GM23338 (cell line): ENCODE measurements at regions not wholly inside any gene's neighbourhood (a gene's known extent, or its start where the extent isn't known, plus 50 kb on each side); places are given as distances from the start of the nearest gene placed in this dataset.

Source experiments
- ATAC-seq: fragments of 200-7000 bp; cut with Tn5 transposase; 3 replicates; pipeline ENCODE4 v1.9.1; 2020
- DNase-seq: peaks from one replicate; pipeline ENCODE4 v3.0.0-alpha.2; 2015; ENCODE audit warnings: low spot score
- H2AFZ ChIP-seq: fragments of 200-600 bp; sonication (generic); 2 replicates; pipeline ENCODE4 v1.8.0; 2016; ENCODE audit warnings: antibody characterized with exemption, mild to moderate bottlenecking, moderate library complexity
- H3F3A ChIP-seq: fragments of 200-600 bp; sonication (generic); replicated peaks from 2 replicates; pipeline ENCODE4 v1.8.0; 2017; ENCODE audit warnings: antibody characterized with exemption, mixed run types, low read depth
- H3K27ac ChIP-seq: fragments of 200-600 bp; sonication (generic); 2 replicates; pipeline ENCODE4 v1.6.1; 2016; ENCODE audit warnings: low read depth
- H3K27me3 ChIP-seq: fragments of 200-600 bp; sonication (generic); 2 replicates; pipeline ENCODE4 v1.8.0; 2016; ENCODE audit warnings: mild to moderate bottlenecking, mixed run types, moderate library complexity; ENCODE audit not compliant: insufficient read depth
- H3K36me3 ChIP-seq: fragments of 200-600 bp; sonication (generic); 2 replicates; pipeline ENCODE4 v1.8.0; 2016; ENCODE audit warnings: mild to moderate bottlenecking; ENCODE audit not compliant: insufficient read depth
- H3K4me1 ChIP-seq: fragments of 200-600 bp; sonication (generic); 2 replicates; pipeline ENCODE4 v1.8.0; 2016; ENCODE audit warnings: mild to moderate bottlenecking, moderate library complexity; ENCODE audit not compliant: insufficient read depth
- H3K4me2 ChIP-seq: fragments of 200-600 bp; sonication (generic); 2 replicates; pipeline ENCODE4 v1.7.1; 2017; ENCODE audit warnings: mixed run types
- H3K4me3 ChIP-seq: fragments of 200-600 bp; sonication (generic); 2 replicates; pipeline ENCODE4 v1.6.1; 2016; ENCODE audit warnings: mixed run types
- H3K79me2 ChIP-seq: fragments of 200-600 bp; sonication (generic); replicated peaks from 2 replicates; pipeline ENCODE4 v1.8.0; 2017; ENCODE audit warnings: mild to moderate bottlenecking; ENCODE audit not compliant: insufficient read depth
- H3K9me2 ChIP-seq: fragments of 200-600 bp; sonication (generic); 2 replicates; pipeline ENCODE4 v1.8.0; 2017; ENCODE audit not compliant: insufficient read depth
- H4K20me1 ChIP-seq: fragments of 200-600 bp; sonication (generic); replicated peaks from 2 replicates; pipeline ENCODE4 v1.8.0; 2017; ENCODE audit warnings: mild to moderate bottlenecking; ENCODE audit not compliant: insufficient read depth
- H3K27ac Mint-ChIP-seq: 2 replicates; pipeline ENCODE4 v1.8.0; 2020; ENCODE audit warnings: inconsistent platforms, mild to moderate bottlenecking, moderate library complexity, mixed read lengths
- H3K27me3 Mint-ChIP-seq: 3 replicates; pipeline ENCODE4 v1.8.0; 2022; ENCODE audit warnings: low read depth, mild to moderate bottlenecking, moderate library complexity, mixed read lengths, inconsistent platforms; ENCODE audit not compliant: insufficient read depth, poor library complexity
- H3K36me3 Mint-ChIP-seq: 3 replicates; pipeline ENCODE4 v1.8.0; 2021; ENCODE audit warnings: low read depth, mild to moderate bottlenecking, inconsistent platforms, moderate library complexity, mixed read lengths
- H3K4me1 Mint-ChIP-seq: 3 replicates; pipeline ENCODE4 v1.8.0; 2020; ENCODE audit warnings: mild to moderate bottlenecking, inconsistent platforms, mixed read lengths
- H3K4me3 Mint-ChIP-seq: 3 replicates; pipeline ENCODE4 v1.8.0; 2021; ENCODE audit warnings: moderate library complexity, mild to moderate bottlenecking, inconsistent platforms, mixed read lengths
- H3K9me3 Mint-ChIP-seq: 3 replicates; pipeline ENCODE4 v1.8.0; 2020; ENCODE audit warnings: moderate library complexity, mild to moderate bottlenecking, inconsistent platforms, mixed read lengths
- EZH2 ChIP-seq: fragments of 200-600 bp; sonication (generic); IDR thresholded peaks from one replicate; pipeline ENCODE4 v1.8.0; 2017; ENCODE audit warnings: antibody characterized with exemption, mild to moderate bottlenecking, low read depth; ENCODE audit not compliant: unreplicated experiment
- EZH2phosphoT487 ChIP-seq: fragments of 200-600 bp; sonication (generic); IDR thresholded peaks from one replicate; pipeline ENCODE4 v1.8.1; 2018; ENCODE audit warnings: antibody characterized with exemption; ENCODE audit not compliant: unreplicated experiment
- POLR2AphosphoS5 ChIP-seq: IDR thresholded peaks from 2 replicates; pipeline ENCODE4 v1.6.1; 2016; ENCODE audit warnings: antibody characterized with exemption, low read depth
- STAT1 ChIP-seq: IDR thresholded peaks from one replicate; pipeline ENCODE4 v1.6.1; 2016; ENCODE audit warnings: antibody characterized with exemption; ENCODE audit not compliant: unreplicated experiment
- ZNF114 ChIP-seq: fragments of 250-450 bp; sonication (Bioruptor Pico); IDR thresholded peaks from 2 replicates; pipeline ENCODE4 v1.5.0; 2020; ENCODE audit warnings: mild to moderate bottlenecking, moderate library complexity
- ZNF331 ChIP-seq: fragments of 250-450 bp; sonication (Bioruptor Pico); IDR thresholded peaks from 2 replicates; pipeline ENCODE4 v1.5.0; 2020; ENCODE audit warnings: low read depth, mild to moderate bottlenecking, moderate library complexity
- TF ChIP-seq, protein P1 (sequence below), 2 experiments: fragments of 200-600 bp in 1 of 2; sonication (generic) in 1 of 2; conservative IDR thresholded peaks; 2 replicates each; pipeline versions ENCODE4 v1.5.1 to v1.6.1; 2016 to 2017; ENCODE audit warnings: antibody characterized with exemption in 2 of 2, low read depth in 2 of 2, mild to moderate bottlenecking in 2 of 2, moderate library complexity in 1 of 2
- TF ChIP-seq, protein P2 (sequence below): IDR thresholded peaks from 2 replicates; pipeline ENCODE4 v1.6.1; 2016; ENCODE audit warnings: antibody characterized with exemption
- TF ChIP-seq, protein P3 (sequence below): IDR thresholded peaks from one replicate; pipeline ENCODE4 v1.6.1; 2018; ENCODE audit warnings: antibody characterized with exemption; ENCODE audit not compliant: unreplicated experiment
- TF ChIP-seq, protein P4 (sequence below): fragments of 250-450 bp; sonication (Bioruptor Pico); IDR thresholded peaks from 2 replicates; pipeline ENCODE4 v1.5.0; 2020; ENCODE audit warnings: mild to moderate bottlenecking, moderate library complexity

DNA sequence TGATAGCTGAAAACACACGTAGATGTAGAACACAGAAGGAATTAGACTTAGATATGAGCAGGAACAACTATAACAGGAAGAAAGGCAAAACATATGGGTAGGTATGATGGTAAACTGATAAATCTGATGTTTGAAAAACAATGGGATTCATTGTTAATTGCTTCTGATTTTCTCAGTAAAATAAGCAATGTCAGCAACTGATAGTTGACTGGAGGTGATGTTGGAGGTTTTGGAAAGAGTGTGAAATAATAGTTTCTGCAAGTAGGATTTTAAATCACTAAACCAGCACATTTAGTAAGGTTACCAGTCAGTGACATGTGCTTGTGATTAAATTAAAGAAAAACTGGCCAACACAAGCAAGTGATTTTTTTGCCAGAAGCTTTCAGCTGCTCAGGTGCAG, 123.0 kb upstream of the CPNE8 start:
- TF ChIP-seq STAT1 (no peak), ZNF331 (no peak), EZH2phosphoT487 (no peak), ZNF114 (CRISPR knock-in tag) (no peak), POLR2AphosphoS5 (no peak), EZH2 (no peak)
- TF ChIP-seq, protein P1, sequence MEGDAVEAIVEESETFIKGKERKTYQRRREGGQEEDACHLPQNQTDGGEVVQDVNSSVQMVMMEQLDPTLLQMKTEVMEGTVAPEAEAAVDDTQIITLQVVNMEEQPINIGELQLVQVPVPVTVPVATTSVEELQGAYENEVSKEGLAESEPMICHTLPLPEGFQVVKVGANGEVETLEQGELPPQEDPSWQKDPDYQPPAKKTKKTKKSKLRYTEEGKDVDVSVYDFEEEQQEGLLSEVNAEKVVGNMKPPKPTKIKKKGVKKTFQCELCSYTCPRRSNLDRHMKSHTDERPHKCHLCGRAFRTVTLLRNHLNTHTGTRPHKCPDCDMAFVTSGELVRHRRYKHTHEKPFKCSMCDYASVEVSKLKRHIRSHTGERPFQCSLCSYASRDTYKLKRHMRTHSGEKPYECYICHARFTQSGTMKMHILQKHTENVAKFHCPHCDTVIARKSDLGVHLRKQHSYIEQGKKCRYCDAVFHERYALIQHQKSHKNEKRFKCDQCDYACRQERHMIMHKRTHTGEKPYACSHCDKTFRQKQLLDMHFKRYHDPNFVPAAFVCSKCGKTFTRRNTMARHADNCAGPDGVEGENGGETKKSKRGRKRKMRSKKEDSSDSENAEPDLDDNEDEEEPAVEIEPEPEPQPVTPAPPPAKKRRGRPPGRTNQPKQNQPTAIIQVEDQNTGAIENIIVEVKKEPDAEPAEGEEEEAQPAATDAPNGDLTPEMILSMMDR (conservative IDR thresholded peaks at IDR 0.05; ENCODE audit: low read depth in 2 of 2): no peak
- TF ChIP-seq, protein P2, sequence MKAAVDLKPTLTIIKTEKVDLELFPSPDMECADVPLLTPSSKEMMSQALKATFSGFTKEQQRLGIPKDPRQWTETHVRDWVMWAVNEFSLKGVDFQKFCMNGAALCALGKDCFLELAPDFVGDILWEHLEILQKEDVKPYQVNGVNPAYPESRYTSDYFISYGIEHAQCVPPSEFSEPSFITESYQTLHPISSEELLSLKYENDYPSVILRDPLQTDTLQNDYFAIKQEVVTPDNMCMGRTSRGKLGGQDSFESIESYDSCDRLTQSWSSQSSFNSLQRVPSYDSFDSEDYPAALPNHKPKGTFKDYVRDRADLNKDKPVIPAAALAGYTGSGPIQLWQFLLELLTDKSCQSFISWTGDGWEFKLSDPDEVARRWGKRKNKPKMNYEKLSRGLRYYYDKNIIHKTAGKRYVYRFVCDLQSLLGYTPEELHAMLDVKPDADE: no peak
- TF ChIP-seq, protein P3, sequence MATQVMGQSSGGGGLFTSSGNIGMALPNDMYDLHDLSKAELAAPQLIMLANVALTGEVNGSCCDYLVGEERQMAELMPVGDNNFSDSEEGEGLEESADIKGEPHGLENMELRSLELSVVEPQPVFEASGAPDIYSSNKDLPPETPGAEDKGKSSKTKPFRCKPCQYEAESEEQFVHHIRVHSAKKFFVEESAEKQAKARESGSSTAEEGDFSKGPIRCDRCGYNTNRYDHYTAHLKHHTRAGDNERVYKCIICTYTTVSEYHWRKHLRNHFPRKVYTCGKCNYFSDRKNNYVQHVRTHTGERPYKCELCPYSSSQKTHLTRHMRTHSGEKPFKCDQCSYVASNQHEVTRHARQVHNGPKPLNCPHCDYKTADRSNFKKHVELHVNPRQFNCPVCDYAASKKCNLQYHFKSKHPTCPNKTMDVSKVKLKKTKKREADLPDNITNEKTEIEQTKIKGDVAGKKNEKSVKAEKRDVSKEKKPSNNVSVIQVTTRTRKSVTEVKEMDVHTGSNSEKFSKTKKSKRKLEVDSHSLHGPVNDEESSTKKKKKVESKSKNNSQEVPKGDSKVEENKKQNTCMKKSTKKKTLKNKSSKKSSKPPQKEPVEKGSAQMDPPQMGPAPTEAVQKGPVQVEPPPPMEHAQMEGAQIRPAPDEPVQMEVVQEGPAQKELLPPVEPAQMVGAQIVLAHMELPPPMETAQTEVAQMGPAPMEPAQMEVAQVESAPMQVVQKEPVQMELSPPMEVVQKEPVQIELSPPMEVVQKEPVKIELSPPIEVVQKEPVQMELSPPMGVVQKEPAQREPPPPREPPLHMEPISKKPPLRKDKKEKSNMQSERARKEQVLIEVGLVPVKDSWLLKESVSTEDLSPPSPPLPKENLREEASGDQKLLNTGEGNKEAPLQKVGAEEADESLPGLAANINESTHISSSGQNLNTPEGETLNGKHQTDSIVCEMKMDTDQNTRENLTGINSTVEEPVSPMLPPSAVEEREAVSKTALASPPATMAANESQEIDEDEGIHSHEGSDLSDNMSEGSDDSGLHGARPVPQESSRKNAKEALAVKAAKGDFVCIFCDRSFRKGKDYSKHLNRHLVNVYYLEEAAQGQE: no peak
- TF ChIP-seq, protein P4, sequence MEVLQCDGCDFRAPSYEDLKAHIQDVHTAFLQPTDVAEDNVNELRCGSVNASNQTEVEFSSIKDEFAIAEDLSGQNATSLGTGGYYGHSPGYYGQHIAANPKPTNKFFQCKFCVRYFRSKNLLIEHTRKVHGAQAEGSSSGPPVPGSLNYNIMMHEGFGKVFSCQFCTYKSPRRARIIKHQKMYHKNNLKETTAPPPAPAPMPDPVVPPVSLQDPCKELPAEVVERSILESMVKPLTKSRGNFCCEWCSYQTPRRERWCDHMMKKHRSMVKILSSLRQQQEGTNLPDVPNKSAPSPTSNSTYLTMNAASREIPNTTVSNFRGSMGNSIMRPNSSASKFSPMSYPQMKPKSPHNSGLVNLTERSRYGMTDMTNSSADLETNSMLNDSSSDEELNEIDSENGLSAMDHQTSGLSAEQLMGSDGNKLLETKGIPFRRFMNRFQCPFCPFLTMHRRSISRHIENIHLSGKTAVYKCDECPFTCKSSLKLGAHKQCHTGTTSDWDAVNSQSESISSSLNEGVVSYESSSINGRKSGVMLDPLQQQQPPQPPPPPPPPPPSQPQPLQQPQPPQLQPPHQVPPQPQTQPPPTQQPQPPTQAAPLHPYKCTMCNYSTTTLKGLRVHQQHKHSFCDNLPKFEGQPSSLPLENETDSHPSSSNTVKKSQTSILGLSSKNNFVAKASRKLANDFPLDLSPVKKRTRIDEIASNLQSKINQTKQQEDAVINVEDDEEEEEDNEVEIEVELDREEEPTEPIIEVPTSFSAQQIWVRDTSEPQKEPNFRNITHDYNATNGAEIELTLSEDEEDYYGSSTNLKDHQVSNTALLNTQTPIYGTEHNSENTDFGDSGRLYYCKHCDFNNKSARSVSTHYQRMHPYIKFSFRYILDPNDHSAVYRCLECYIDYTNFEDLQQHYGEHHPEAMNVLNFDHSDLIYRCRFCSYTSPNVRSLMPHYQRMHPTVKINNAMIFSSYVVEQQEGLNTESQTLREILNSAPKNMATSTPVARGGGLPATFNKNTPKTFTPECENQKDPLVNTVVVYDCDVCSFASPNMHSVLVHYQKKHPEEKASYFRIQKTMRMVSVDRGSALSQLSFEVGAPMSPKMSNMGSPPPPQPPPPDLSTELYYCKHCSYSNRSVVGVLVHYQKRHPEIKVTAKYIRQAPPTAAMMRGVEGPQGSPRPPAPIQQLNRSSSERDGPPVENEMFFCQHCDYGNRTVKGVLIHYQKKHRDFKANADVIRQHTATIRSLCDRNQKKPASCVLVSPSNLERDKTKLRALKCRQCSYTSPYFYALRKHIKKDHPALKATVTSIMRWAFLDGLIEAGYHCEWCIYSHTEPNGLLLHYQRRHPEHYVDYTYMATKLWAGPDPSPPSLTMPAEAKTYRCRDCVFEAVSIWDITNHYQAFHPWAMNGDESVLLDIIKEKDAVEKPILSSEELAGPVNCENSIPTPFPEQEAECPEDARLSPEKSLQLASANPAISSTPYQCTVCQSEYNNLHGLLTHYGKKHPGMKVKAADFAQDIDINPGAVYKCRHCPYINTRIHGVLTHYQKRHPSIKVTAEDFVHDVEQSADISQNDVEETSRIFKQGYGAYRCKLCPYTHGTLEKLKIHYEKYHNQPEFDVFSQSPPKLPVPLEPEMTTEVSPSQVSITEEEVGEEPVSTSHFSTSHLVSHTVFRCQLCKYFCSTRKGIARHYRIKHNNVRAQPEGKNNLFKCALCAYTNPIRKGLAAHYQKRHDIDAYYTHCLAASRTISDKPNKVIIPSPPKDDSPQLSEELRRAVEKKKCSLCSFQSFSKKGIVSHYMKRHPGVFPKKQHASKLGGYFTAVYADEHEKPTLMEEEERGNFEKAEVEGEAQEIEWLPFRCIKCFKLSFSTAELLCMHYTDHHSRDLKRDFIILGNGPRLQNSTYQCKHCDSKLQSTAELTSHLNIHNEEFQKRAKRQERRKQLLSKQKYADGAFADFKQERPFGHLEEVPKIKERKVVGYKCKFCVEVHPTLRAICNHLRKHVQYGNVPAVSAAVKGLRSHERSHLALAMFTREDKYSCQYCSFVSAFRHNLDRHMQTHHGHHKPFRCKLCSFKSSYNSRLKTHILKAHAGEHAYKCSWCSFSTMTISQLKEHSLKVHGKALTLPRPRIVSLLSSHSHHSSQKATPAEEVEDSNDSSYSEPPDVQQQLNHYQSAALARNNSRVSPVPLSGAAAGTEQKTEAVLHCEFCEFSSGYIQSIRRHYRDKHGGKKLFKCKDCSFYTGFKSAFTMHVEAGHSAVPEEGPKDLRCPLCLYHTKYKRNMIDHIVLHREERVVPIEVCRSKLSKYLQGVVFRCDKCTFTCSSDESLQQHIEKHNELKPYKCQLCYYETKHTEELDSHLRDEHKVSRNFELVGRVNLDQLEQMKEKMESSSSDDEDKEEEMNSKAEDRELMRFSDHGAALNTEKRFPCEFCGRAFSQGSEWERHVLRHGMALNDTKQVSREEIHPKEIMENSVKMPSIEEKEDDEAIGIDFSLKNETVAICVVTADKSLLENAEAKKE (CRISPR knock-in tag): no peak
- no peaks in the 10 kb centered on the region for H3K36me3 Mint-ChIP-seq
- no peak for DNase-seq
- Histone ChIP-seq H3K36me3 (no peaks in the 10 kb centered on the region), H3K4me1 (no peaks in the 10 kb centered on the region), H4K20me1 (no peaks in the 10 kb centered on the region), H3K4me3 (no peak overlapping the region), H3F3A (no peaks in the 10 kb centered on the region), H3K27me3 (no peaks in the 10 kb centered on the region), H3K27ac (no peak overlapping the region), H3K79me2 (no peaks in the 10 kb centered on the region), H3K9me2 (no peaks in the 10 kb centered on the region), H2AFZ (no peak overlapping the region), H3K4me2 (no peak overlapping the region)
- ATAC-seq: no peak
- H3K9me3 Mint-ChIP-seq: no peaks in the 10 kb centered on the region
- H3K4me1 Mint-ChIP-seq: no peaks in the 10 kb centered on the region
- H3K27ac Mint-ChIP-seq: no peak overlapping the region
- no peaks in the 10 kb centered on the region for H3K27me3 Mint-ChIP-seq
- no peak overlapping the region for H3K4me3 Mint-ChIP-seq
